ENCODE measurements at regions not wholly inside any gene's neighbourhood (a gene's known extent, or its start where the extent isn't known, plus 50 kb on each side); places are given as distances from the start of the nearest gene placed in this dataset.

GRCh38 chr5:67814569-67815311 is 400.8 kb upstream of the PIK3R1 start:
- TF ChIP-seq ARNTL (CRISPR knock-in tag; IDR thresholded peaks at IDR 0.05; ENCODE audit: borderline replicate concordance, low read depth) (no peak), TCF4 (CRISPR knock-in tag; IDR thresholded peaks at IDR 0.05; ENCODE audit: borderline replicate concordance) (no peak), GLIS3 (CRISPR knock-in tag; IDR thresholded peaks at IDR 0.05) (no peak), ZFP30 (CRISPR knock-in tag; IDR thresholded peaks at IDR 0.05) (no peak), CREB5 (CRISPR knock-in tag; IDR thresholded peaks at IDR 0.05; ENCODE audit: low read depth) (no peak), TSHZ2 (CRISPR knock-in tag; IDR thresholded peaks at IDR 0.05) (no peak), PPARA (CRISPR knock-in tag; IDR thresholded peaks at IDR 0.05; ENCODE audit: borderline replicate concordance) (no peak), OSR1 (CRISPR knock-in tag; IDR thresholded peaks at IDR 0.05) (no peak), ZNF565 (CRISPR knock-in tag; conservative IDR thresholded peaks at IDR 0.05; ENCODE audit: low read depth) (no peak), ISL1 (CRISPR knock-in tag; IDR thresholded peaks at IDR 0.05) (no peak), TOX (CRISPR knock-in tag; IDR thresholded peaks at IDR 0.05; ENCODE audit: borderline replicate concordance) (no peak), SNAI2 (CRISPR knock-in tag; IDR thresholded peaks at IDR 0.05) (no peak), PATZ1 (CRISPR knock-in tag; IDR thresholded peaks at IDR 0.05; ENCODE audit: borderline replicate concordance) (no peak)

All from SK-N-SH treated with all-trans-retinoic acid at 6 μM for 48 hours (cell line).